Peyer's patch (tissue), 4 donors: ENCODE measurements at regions not wholly inside any gene's neighbourhood (a gene's known extent, or its start where the extent isn't known, plus 50 kb on each side); places are given as distances from the start of the nearest gene placed in this dataset.

ENCODE experiments used
- POLR2A ChIP-seq, 2 donors: fragments of 450-650 bp; IDR thresholded peaks; one replicate each; pipeline ENCODE4 v1.5.1; 2017; ENCODE audit warnings: antibody characterized with exemption in 2 of 2, mild to moderate bottlenecking in 2 of 2, moderate library complexity in 2 of 2
- TF ChIP-seq, protein P1 (sequence below), 6 experiments: fragments of 450-650 bp in 4 of 6; fragments of 200-600 bp in 2 of 6; sonication (generic) in 1 of 6; IDR thresholded peaks; one replicate each; pipeline ENCODE4 v1.5.1; 2017 to 2019; ENCODE audit warnings: antibody characterized with exemption in 6 of 6, mild to moderate bottlenecking in 3 of 6, moderate library complexity in 1 of 6

DNA sequence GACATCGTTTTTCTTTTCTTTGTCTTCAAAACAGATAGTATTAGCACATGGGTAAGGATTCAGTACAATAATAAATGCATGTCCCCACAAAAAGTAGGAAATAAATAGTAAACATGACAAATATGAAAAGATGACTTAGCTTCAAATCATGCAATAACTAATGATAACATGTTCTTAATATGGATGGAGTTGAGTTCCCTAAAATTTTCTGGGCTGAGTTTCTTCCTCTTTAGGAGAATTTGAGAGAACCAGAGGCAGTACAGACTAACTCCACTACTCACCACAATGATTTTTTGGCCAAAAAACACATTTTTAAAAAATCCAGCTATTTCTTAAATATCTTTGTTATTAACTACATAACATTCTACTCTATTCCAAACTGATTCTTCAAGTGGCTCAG, 432.3 kb upstream of the HS3ST1 start:
- TF ChIP-seq, protein P1, sequence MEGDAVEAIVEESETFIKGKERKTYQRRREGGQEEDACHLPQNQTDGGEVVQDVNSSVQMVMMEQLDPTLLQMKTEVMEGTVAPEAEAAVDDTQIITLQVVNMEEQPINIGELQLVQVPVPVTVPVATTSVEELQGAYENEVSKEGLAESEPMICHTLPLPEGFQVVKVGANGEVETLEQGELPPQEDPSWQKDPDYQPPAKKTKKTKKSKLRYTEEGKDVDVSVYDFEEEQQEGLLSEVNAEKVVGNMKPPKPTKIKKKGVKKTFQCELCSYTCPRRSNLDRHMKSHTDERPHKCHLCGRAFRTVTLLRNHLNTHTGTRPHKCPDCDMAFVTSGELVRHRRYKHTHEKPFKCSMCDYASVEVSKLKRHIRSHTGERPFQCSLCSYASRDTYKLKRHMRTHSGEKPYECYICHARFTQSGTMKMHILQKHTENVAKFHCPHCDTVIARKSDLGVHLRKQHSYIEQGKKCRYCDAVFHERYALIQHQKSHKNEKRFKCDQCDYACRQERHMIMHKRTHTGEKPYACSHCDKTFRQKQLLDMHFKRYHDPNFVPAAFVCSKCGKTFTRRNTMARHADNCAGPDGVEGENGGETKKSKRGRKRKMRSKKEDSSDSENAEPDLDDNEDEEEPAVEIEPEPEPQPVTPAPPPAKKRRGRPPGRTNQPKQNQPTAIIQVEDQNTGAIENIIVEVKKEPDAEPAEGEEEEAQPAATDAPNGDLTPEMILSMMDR (IDR thresholded peaks at IDR 0.05): no peak
- no peak for TF ChIP-seq POLR2A (IDR thresholded peaks at IDR 0.05)
